ENCODE measurements at regions not wholly inside any gene's neighbourhood (a gene's known extent, or its start where the extent isn't known, plus 50 kb on each side); places are given as distances from the start of the nearest gene placed in this dataset.

DNA sequence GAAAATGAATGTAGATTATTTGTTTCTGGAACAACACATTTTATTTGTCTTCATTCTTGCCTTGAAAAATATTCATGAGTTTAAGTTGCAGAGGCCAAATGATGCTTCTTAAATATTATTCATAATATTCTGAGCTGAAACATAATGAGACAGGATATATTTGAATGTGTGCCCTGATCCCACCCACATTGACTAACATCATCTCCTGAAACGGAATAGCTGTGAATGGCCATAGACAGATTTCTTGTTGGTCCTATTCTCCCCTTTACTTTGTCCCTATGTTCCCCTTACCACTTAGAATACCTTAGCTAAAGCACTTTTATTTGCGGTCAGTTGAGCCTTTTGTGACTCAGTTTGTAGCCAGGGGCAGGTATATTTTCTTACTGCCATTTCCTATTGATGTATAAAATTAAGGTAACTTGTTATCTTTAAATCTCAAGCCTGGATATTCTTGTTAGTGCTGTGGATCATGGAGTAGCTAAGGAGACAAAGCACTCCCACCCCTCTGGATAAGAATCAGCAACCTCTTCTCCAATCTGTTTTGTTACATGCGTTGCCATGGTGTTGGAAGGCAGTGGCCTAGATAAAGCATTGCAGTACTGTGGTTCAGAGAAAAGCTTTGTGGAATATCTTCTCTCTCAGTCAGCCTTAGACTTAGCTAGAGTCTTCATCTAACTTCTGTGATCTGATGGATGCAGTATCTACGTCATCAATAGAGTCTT is 478.5 kb upstream of the DEPDC1 start:
- intact Hi-C loops (cut with DNase I), result no loop called here
- DNase-seq, result peak in 11 of 42 donors; percentile 8 to 58 (median 31)

DNA sequence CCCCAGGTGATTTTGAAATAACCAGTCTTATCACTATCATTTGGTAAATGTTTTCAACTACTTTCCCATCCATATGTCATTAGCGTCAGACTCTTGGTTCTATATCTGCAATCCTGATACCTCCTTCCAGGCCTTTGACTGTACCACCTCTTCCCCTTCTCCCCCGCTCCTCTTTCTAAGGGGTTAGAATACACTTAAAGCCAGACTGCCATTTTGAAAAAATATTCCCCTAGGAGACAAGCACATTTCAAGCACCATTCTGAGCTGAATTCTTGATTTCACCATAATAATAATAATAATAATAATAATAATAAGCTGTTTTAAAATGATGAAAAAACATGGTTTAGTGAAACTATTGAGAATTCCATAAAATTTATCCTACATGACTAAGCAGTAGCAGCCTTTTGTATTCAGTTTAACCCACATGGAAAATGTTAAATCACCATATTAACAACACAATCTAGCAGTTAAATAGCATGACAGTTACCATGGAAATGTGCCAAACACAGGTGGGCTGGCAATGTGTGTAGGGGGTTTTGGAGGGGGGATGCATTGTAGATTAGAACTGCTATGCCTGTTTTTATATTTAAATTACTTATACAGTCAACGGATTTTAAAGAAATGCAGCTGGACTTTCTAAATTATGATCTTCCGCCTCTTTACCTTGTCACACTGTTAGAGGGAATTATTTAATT is 480.2 kb upstream of the DEPDC1 start:
- intact Hi-C loops (cut with DNase I), result no loop called here
- DNase-seq, result peak in 5 of 42 donors; percentile 8 to 36 (median 16)

DNA sequence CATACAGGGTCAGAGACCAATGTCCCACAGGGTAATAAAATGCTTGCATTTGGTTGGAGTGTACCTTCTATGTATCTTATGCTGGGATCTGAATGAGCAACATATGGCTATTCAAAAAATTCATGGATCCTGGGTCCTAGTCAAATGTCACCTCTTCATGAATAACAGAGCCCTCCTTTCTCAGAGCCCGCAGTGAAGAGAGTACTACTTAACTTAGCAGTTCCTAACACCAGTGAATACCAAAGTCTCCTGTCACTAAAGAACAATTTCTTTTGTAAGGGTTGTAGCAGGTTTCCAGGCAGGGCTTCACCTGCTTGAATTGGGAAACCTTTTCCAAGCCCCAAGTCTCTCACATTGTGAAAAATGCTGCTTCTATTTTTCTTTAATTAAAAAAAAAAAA is 483.0 kb upstream of the DEPDC1 start:
- no peak for DNase-seq
- intact Hi-C loops (cut with DNase I), result no loop called here

DNA sequence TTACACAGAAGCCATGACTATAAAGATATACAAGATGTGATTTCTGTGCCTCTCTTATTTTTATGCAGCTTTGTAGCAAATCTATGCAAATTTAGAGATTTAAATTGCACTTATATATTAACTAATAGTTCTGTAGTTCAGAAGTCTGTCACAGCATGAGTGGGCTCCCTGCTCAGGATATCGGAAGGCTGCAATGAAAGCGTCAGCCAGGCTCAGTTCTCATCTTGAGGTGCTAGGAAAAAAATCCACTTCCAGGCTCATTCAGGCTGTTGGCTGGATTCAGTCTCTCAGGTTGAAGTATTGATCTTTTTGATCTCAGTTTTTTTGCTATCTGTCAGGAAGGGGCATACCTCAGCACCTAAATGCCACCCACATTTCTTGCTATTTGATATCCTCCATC is 487.4 kb upstream of the DEPDC1 start:
- intact Hi-C loops (cut with DNase I), result no loop called here
- peak in 25 of 42 donors; percentile 13 to 73 (median 36) for DNase-seq

DNA sequence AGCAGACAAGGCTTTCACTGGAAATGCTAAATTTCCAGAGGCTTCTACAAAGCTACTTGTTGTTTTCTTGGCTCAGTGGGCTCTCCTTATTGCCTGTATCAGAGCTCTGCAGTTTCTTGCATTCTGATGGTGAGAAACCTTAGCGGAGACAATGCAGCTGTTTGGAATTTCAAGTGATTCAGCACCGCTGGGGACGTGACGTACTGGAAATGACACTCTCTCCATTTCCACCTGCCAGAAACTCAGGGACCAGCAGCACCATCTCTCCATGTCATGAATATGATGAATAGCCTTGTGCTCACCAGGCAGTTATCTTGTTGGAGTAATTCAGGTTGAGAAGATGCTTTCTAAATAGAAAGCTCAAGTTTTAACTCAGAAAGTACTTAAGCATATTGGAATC is 497.2 kb upstream of the DEPDC1 start:
- no peak for DNase-seq
- intact Hi-C loops (cut with DNase I), result no loop called here

DNA sequence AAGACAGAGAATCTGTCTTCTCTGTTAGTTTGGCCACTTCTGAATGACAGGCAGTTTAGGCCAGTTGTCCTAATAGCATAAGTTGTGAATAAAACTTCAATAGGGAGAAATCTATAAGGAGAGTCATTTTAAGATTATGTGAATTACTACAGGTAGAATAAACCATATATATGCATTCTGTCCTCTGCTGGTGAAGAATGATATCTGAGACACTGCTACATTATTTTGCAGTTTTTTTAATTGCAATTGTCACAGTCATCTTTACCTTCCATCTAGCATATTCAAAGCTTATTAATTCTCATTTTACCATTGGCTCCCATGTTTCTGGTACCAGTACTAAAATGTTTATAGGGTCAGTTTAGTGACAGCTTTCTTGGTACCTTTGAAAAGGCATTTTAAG is 519.6 kb upstream of the DEPDC1 start:
- intact Hi-C loops (cut with DNase I), result no loop called here
- DNase-seq, result no peak

DNA sequence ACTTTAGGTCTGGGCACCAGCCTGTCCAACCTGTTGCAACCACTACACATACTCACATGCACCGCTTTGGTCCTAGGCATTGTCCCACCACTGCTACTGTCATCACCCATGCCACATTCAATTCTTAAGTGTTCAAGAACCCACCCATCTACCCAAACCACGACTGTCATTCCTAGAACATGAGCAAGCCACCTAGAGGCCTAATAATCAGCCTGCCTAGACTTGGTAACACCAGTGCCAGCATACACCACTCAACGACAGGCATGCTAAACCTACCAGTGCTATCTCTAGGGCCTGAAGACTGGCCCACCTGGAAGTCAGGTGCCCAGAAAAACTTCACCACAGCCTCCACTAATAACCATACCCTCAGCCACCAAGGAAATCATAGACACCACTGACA is 532.8 kb upstream of the DEPDC1 start:
- intact Hi-C loops (cut with DNase I), result no loop called here
- DNase-seq, result no peak

DNA sequence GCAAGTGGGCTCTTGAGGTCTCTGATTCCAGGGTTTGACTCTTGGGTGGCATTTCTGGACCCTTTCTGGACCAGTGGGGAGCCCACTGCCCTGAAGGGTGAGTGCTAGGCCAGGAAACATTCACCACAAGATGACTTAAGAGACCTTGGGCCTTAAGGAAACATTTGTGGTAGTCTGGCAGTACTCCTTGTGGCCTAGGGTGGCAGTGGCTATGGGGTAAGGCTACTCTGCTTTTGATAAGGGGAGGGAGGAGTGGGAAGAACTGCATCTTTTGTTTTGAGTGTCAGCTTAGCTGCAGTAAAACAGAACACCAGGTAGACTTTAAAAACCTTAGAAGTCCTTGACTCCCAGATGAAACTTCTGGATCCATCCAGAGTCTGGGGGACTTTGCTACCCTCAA is 529.3 kb upstream of the LRRC7 start:
- intact Hi-C loops (cut with DNase I), result no loop called here
- DNase-seq, result no peak

DNA sequence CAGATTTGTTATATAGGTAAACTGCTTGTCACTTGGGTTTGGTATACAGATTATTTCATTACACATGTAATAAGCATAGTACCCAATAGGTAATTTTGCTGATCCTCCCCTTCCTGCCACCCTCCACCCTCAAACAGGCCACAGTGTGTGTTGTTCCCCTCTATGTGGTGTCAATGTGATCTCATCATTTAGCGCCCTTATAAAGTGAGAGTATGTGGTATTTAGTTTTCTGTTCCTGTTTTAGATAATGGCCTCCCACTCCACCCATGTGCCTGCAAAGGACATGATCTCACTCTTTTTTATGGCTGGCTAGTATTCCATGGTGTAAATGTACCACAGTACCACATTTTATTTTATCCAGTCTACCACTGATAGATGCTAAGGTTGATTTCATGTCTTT is 522.1 kb upstream of the LRRC7 start:
- no peak for DNase-seq
- intact Hi-C loops (cut with DNase I), result no loop called here

DNA sequence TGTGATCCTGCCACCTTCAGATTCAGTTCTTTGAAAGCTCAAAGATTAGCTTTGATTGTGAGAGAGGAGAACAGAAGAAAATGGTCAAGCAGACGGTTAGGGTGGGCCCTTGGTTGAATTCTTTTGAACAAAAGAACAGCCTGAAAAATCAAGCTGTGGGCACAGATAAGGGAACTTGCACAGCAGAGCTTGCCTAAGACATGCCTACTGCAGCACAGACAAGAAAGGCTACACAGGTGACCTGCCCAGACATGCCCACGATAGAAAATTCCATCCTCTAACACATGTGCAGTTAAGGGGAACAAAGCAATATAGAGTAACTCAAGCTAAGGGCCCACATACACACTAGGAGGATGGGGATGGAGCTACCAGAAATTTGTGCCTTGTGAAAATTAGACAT is 512.5 kb upstream of the LRRC7 start:
- no peak for DNase-seq
- intact Hi-C loops (cut with DNase I), result no loop called here

DNA sequence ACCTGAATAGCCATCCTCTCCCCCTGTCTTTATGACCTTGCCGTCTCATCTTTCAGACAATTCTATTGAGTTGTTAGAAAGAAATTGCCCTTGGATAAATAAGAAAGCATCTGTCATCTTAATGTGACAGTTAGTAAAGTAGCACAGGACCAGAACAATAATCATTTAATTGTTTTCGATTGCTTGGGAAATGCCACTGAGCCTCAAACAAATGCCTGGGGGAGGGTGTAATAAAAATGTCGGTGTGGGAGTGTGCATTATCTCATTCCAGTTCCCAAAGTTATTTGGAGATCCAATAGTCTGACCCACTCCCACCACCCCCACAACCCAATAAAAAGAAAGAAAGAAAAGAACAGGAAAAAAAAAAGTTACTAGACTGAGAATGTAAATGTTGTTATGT is 509.3 kb upstream of the LRRC7 start:
- intact Hi-C loops (cut with DNase I), result no loop called here

DNA sequence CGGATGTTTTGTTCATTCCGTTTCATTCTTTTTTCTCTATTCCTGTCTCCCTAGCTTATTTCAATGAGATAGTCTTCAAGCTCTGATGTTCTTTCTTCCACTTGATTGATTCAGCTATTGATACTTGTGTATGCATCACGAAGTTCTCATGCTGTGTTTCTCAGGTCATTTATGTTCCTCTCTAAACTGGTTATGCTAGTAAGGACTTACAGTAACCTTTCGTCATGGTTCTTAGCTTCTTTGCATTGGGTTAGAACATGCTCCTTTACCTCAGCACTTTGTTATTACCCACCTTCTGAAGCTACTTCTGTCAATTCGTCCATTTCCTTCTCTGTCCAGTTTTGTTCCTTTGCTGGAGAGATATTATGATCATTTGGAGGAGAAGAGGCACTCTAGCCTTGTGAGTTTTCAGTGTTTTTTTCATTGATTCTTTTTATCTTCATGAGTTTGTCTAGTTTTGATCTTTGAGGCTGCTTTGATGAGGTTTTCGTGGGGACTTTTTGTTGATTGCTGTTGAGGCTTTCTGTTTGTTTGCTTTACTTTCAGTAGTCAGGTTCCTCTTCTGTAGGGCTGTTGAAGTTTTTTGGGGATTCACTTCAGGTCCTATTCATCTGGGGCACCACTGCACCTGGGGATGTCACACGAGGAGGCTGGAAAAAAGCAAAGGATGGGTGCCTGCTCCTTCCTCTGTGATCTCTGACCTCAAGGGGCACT is 496.9 kb upstream of the LRRC7 start:
- intact Hi-C loops (cut with DNase I), result no loop called here
- no peak for DNase-seq

More for the DNA sequence above, 509.3 kb upstream of the LRRC7 start:
- DNase-seq, result no peak

DNA sequence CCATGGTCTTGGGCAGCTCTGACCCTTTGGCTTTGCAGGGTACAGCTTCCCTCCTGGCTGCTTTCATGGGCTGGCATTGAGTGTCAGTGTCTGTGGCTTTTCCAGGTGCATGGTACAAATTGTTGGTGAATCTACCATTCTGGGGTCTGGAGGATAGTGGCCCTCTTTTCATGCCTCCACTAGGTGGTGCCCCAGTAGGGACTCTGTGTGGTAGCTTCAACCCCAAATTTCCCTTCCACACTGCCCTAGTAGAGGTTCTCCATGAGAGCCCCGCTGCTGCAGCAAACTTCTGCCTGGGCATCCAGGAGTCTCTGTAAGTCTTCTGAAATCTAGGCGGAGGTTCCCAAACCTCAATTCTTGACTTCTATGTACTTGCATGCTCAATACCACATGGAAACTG is 494.5 kb upstream of the LRRC7 start:
- intact Hi-C loops (cut with DNase I), result no loop called here
- no peak for DNase-seq

DNA sequence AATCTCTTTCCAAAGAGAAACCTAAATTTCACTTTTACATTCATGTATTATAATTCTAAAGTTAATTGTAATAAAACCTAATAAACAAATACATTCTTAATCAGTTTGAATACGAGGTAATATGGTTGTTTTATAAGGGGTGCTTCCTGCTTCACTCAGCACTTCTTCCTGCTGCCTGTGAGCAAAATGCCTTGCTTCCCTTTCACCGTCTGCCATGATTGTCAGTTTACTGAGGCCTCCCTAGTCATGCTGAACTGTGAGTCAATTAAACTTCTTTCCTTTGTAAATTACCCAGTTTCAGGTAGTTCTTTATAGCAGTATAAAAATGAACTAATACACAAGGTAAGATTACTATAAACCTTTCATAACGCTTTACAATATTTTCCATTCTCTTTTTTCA is 491.1 kb upstream of the LRRC7 start:
- intact Hi-C loops (cut with DNase I), result no loop called here
- no peak for DNase-seq

DNA sequence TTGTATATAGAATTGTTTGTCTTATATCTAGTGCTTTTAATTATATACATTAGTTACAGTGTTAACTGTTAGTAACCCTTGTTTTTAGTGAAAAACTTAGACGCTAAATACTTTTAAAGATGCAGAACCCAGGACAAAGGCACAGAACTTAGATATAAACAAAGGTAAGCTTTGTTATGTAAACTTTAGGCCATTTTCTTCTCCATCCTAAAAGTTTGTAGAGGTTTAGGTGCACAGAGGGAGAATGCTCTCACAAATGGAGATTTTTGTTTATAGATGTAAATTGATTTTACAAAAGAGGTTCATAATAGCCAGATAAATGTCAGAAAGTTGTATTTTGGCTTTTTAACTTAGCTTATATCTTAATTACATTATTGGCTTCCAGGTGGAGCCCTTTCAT is 490.5 kb upstream of the LRRC7 start:
- no peak for DNase-seq
- intact Hi-C loops (cut with DNase I), result no loop called here

DNA sequence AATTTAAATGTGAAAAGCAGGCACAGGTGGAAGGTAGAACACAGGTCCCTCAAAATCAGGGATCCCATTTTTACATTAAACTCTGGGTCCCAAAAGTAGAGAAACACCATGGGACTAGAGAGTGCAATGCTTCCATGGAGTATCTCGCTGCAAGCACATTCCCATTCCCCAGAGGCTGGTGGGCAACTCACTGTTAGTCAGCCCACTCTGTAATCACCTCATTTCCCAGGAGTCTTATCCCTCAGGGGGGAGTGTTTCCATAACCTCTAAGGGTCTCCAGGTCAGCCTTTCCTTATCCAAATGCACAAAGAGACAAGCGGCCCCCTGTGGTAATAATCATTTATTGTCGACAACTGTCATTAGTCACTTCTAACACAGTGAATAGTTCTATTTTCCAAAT is 490.1 kb upstream of the LRRC7 start:
- intact Hi-C loops (cut with DNase I), result no loop called here
- no peak for DNase-seq

DNA sequence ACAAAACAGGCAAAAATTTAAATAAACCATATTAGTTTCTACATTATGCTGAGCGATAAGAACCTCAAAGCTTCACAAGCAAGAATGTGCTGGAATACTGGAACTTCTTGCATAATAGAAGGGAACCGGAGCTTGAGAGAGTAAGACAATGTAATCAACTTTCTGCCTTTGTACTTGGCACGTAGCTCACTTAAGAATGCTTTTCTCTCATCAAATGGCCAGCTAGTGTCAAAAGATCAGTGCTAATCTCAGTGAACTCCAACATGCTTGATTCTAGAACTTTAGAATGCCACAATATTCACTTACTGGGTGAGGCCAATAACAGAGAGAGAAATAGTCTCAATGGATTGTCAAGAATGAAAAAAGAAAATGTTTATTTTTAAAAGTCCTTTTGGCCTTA is 486.1 kb upstream of the LRRC7 start:
- intact Hi-C loops (cut with DNase I), result no loop called here
- DNase-seq, result no peak

DNA sequence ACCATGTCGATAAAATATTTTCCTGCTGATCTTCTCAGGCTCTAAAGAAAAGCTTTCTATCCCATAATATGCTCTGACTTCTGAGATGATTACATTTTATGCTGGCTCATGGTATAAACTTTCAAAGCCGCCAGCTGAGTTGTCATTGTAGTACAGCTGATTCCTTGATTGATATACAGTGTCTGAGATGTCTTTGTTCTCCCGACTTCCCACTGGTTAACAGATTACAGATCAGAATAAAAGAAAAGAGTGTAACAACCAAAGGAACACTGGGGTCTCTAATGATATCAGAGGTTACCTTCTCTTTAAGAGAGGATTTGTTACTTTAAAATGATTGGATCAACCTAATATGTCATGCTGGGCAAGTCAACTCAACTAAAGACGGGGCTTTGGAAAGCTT is 485.4 kb upstream of the LRRC7 start:
- DNase-seq, result no peak
- intact Hi-C loops (cut with DNase I), result no loop called here

DNA sequence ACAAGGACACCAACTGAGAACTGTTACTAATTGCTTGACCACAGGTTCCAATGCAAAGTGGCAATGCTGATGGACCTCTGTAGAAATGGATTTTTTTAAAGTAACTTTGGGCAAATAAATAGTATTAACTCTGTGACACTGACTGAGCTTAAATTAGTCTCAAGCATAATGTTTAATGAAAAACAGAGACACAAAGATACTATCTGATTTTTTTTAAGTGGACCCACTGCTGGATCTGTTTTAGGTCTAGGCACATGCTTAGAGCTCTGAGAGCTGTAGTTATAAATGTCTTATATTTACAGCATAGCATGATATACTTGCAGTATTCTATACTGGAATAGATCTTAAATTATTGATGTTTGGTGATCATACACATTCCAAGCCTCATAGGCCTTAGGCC is 481.6 kb upstream of the LRRC7 start:
- intact Hi-C loops (cut with DNase I), result no loop called here
- no peak for DNase-seq

DNA sequence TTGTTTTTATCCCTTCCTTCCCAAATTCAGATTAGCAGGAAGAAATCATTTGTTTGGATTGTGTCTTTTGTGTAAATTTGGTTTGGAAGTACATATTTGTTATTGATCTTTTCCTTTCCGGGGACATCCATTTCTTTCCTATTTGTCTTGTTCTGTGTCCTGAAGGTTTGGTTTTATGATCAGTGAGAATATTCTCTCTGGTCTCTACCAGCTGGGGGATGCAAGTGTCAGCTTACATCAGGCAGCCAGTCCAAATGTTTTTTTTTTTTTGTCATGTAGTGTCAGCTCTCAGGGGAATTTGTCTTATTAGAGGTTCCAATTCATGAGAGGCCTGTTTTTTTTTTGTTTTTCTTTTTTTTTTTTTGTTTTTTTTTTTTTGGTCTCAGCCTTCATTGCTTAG is 479.2 kb upstream of the LRRC7 start:
- intact Hi-C loops (cut with DNase I), result no loop called here
- DNase-seq, result no peak

DNA sequence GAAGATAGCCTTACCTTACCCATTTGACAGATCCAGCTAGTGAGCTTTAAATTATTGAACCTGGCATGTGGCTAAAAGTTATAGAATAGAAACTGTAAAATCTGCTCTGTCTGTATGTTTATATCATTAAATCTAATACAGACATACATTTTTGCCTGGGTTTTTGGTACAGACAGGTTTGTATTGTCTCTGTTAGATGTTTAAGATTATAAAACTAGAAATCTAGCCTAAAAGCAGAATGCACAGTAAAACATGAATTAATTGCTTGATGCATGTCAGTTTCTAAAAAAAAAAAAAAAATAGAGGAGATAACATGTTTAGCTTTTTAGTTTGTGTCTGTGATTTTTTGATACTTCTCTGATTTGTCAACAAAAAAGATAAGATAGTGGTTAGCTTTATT is 477.6 kb upstream of the LRRC7 start:
- intact Hi-C loops (cut with DNase I), result no loop called here
- DNase-seq, result no peak
